ENCODE measurements at regions not wholly inside any gene's neighbourhood (a gene's known extent, or its start where the extent isn't known, plus 50 kb on each side); places are given as distances from the start of the nearest gene placed in this dataset.

GRCh38 chr20:50453533-50454244, 56.5 kb upstream of the PTPN1 start:
- H4K20me1 ChIP-seq (replicated peaks; ENCODE audit: control insufficient read depth, insufficient read depth, low read length): no peaks in the 10 kb centered on the region
- H3K4me1 ChIP-seq (replicated peaks in 1 of 2; ENCODE audit: control insufficient read depth in 2 of 2, insufficient read depth in 2 of 2, low read length in 2 of 2): peaks cover 20 to 25% of the 10 kb centered on the region in 2 experiments
- intact Hi-C loops (cut with micrococcal nuclease) (no loop called here), in situ Hi-C loops (cut with MboI) (no loop called here)
- FAIRE-seq: no peak
- H3K36me3 ChIP-seq (ENCODE audit: control insufficient read depth, insufficient read depth, low read length): no peaks in the 10 kb centered on the region
- H3K27ac ChIP-seq (ENCODE audit: extremely low read depth, low read depth, low read length): no peak overlapping the region
- H3K9me1 ChIP-seq (ENCODE audit: control insufficient read depth, insufficient read depth, low read length): no peaks in the 10 kb centered on the region
- ChIA-PET CTCF (ENCODE audit: low intra/inter-chr PET ratio) (no interaction called here), POLR2A (interaction anchor here (0.6 to 1.5 kb wide), 3 partner anchors 16 to 191 kb away, joined by 3 read pairs; no protein-coding TSS in a partner anchor)
- H3K4me3 ChIP-seq: no peak overlapping the region
- no peaks in the 10 kb centered on the region for H3K9me3 ChIP-seq (replicated peaks; ENCODE audit: control insufficient read depth, insufficient read depth, low read depth, low read length)
- no peaks in the 10 kb centered on the region for H3K79me2 ChIP-seq (ENCODE audit: control insufficient read depth, insufficient read depth, low read length)
- H3K9ac ChIP-seq (ENCODE audit: insufficient read depth in 1 of 2, low read depth in 2 of 2, low read length in 2 of 2): no peak overlapping the region
- TF ChIP-seq TEAD2 (tag; IDR thresholded peaks at IDR 0.05) (no peak), GABPB2 (CRISPR knock-in tag; conservative IDR thresholded peaks at IDR 0.05) (no peak), CEBPB (tag; IDR thresholded peaks at IDR 0.05) (no peak), RBM25 (IDR thresholded peaks at IDR 0.05; ENCODE audit: low read depth, low read length, severe bottlenecking) (peak; percentile 6), SFPQ (IDR thresholded peaks at IDR 0.05; ENCODE audit: low read depth, low read length) (no peak)
- 32% methylated on average over 6 of the region's 6 CpGs for WGBS (ENCODE audit: insufficient coverage, low coverage, missing lambda C conversion rate)
- H2AFZ ChIP-seq (ENCODE audit: low read depth, low read length): no peak overlapping the region
- peaks cover 0 to 4% of the 10 kb centered on the region in 2 experiments; a peak in 2 of 5 replicates for H3K27me3 ChIP-seq (ENCODE audit: control insufficient read depth in 2 of 2, insufficient read depth in 2 of 2, low read length in 2 of 2)
- ATAC-seq: no peak
- no TSS peak for BruUV-seq (replicated peaks)
- H3K4me2 ChIP-seq (ENCODE audit: insufficient read depth, low read length): no peak overlapping the region
- no peak for DNase-seq (ENCODE audit: extremely low read depth in 1 of 4, low spot score in 3 of 4)

Measured in K562 (cell line).